Sigmoid colon (tissue), 6 donors: ENCODE measurements at regions not wholly inside any gene's neighbourhood (a gene's known extent, or its start where the extent isn't known, plus 50 kb on each side); places are given as distances from the start of the nearest gene placed in this dataset.

ENCODE experiments used
- DNase-seq: peaks from one replicate; pipeline ENCODE4 v3.0.0-alpha.2; 2019
- H3K27ac ChIP-seq, 4 donors: fragments of 200-600 bp; sonication (generic); one replicate each; pipeline ENCODE4 v1.5.1; 2016 to 2019; ENCODE audit warnings: mild to moderate bottlenecking in 1 of 4
- H3K27me3 ChIP-seq, 3 donors: fragments of 200-600 bp; sonication (generic); one replicate each; pipeline ENCODE4 v1.5.1; 2019; ENCODE audit warnings: mild to moderate bottlenecking in 1 of 3
- H3K36me3 ChIP-seq, 4 donors: fragments of 200-600 bp; sonication (generic); one replicate each; pipeline ENCODE4 v1.5.1; 2016 to 2019
- H3K4me1 ChIP-seq, 4 donors: fragments of 200-600 bp; sonication (generic); one replicate each; pipeline ENCODE4 v1.5.1; 2017 to 2019
- H3K4me3 ChIP-seq, 4 donors: fragments of 200-600 bp; sonication (generic); one replicate each; pipeline ENCODE4 v1.5.1; 2017 to 2019; ENCODE audit warnings: mild to moderate bottlenecking in 2 of 4, moderate library complexity in 1 of 4
- H3K9me3 ChIP-seq, 4 donors: fragments of 200-600 bp in 3 of 4; sonication (generic) in 3 of 4; one replicate each; pipeline versions ENCODE4 v1.5.1 to v1.6.1; 2013 to 2019
- CTCF ChIP-seq, 4 experiments: fragments of 450-650 bp in 3 of 4; fragments of 200-600 bp in 1 of 4; IDR thresholded peaks; one replicate each; pipeline ENCODE4 v1.5.1; 2016 to 2019; ENCODE audit warnings: antibody characterized with exemption in 4 of 4, mild to moderate bottlenecking in 3 of 4, moderate library complexity in 2 of 4
- EP300 ChIP-seq, 4 donors: sonication (generic); formaldehyde crosslinking; IDR thresholded peaks; one replicate each; pipeline ENCODE4 v1.6.1; 2017; ENCODE audit warnings: antibody characterized with exemption in 4 of 4
- POLR2A ChIP-seq, 2 donors: fragments of 450-650 bp; IDR thresholded peaks; one replicate each; pipeline ENCODE4 v1.6.1; 2016; ENCODE audit warnings: antibody characterized with exemption in 2 of 2, mild to moderate bottlenecking in 2 of 2, moderate library complexity in 2 of 2
- POLR2AphosphoS5 ChIP-seq, 4 donors: sonication (generic); formaldehyde crosslinking; IDR thresholded peaks; one replicate each; pipeline ENCODE4 v1.6.1; 2017; ENCODE audit warnings: antibody characterized with exemption in 4 of 4
- WGBS, 2 donors: extraction: QIAGEN DNeasy Blood & Tissue Kit; methylation state at CpG; one replicate each; pipeline ENCODE4 v1.1.7; 2013; 5-methylcytosine and 5-hydroxymethylcytosine counted together
- intact Hi-C: fragments of 100-400 bp; cut with DNase I; formaldehyde crosslinking; loops from one replicate; pipeline ENCODE4 v1.15.1; 2023
- donor health status: healthy with polysubstance abuse.
- donor health status: healthy.

- Histone ChIP-seq H3K4me1 (no peaks in the 10 kb centered on the region), H3K9me3 (no peaks in the 10 kb centered on the region), H3K36me3 (no peaks in the 10 kb centered on the region), H3K27me3 (no peaks in the 10 kb centered on the region), H3K4me3 (no peak overlapping the region), H3K27ac (no peak overlapping the region)
- 50 to 82% methylated on average over 3 of the region's 3 CpGs for WGBS, 2 donors
- no peak for DNase-seq
- no peak for TF ChIP-seq EP300 (IDR thresholded peaks at IDR 0.05)
- TF ChIP-seq POLR2A (IDR thresholded peaks at IDR 0.05): no peak
- TF ChIP-seq POLR2AphosphoS5 (IDR thresholded peaks at IDR 0.05): no peak
- TF ChIP-seq CTCF (IDR thresholded peaks at IDR 0.05): no peak
- intact Hi-C loops: no loop called here
These were observed 96.6 kb upstream of the RUNX1 start for GRCh38 chr21:35145626-35146233.

- Histone ChIP-seq H3K27ac (no peak overlapping the region), H3K27me3 (no peaks in the 10 kb centered on the region), H3K9me3 (no peaks in the 10 kb centered on the region), H3K4me1 (no peaks in the 10 kb centered on the region), H3K36me3 (no peaks in the 10 kb centered on the region), H3K4me3 (no peak overlapping the region)
- DNase-seq: no peak
- no peak for TF ChIP-seq POLR2A (IDR thresholded peaks at IDR 0.05)
- TF ChIP-seq CTCF (IDR thresholded peaks at IDR 0.05): no peak
- no peak for TF ChIP-seq POLR2AphosphoS5 (IDR thresholded peaks at IDR 0.05)
- no peak for TF ChIP-seq EP300 (IDR thresholded peaks at IDR 0.05)
- 85 to 91% methylated on average over 2 of the region's 2 CpGs for WGBS, 2 donors
- intact Hi-C loops: no loop called here
These were observed 95.9 kb upstream of the RUNX1 start for GRCh38 chr21:35144978-35145377.

GRCh38 chr21:35142036-35142815 lies 93.1 kb upstream of the RUNX1 start:
- 78 to 92% methylated on average over 1 of the region's 1 CpG for WGBS, 2 donors
- H3K36me3 ChIP-seq: no peaks in the 10 kb centered on the region
- TF ChIP-seq EP300 (IDR thresholded peaks at IDR 0.05) (no peak), POLR2AphosphoS5 (IDR thresholded peaks at IDR 0.05) (no peak), CTCF (IDR thresholded peaks at IDR 0.05) (no peak), POLR2A (IDR thresholded peaks at IDR 0.05) (no peak)
- H3K27ac ChIP-seq: no peak overlapping the region
- DNase-seq: no peak
- intact Hi-C loops: no loop called here
- no peaks in the 10 kb centered on the region for H3K27me3 ChIP-seq
- no peaks in the 10 kb centered on the region for H3K9me3 ChIP-seq
- H3K4me3 ChIP-seq: no peak overlapping the region
- no peaks in the 10 kb centered on the region for H3K4me1 ChIP-seq

GRCh38 chr21:35139382-35139715 lies 90.2 kb upstream of the RUNX1 start:
- H3K27me3 ChIP-seq: no peaks in the 10 kb centered on the region
- no peaks in the 10 kb centered on the region for H3K9me3 ChIP-seq
- TF ChIP-seq CTCF (IDR thresholded peaks at IDR 0.05) (no peak), EP300 (IDR thresholded peaks at IDR 0.05) (no peak), POLR2A (IDR thresholded peaks at IDR 0.05) (no peak)
- DNase-seq: no peak
- no peak overlapping the region for H3K27ac ChIP-seq
- no peaks in the 10 kb centered on the region for H3K36me3 ChIP-seq
- intact Hi-C loops: no loop called here
- WGBS, 2 donors: 60 to 79% methylated on average over 4 of the region's 4 CpGs
- no peak overlapping the region for H3K4me3 ChIP-seq
- peaks cover 0 to 9% (median 2%) of the 10 kb centered on the region in 4 donors for H3K4me1 ChIP-seq
